OCI-LY7 (cell line): ENCODE measurements at regions not wholly inside any gene's neighbourhood (a gene's known extent, or its start where the extent isn't known, plus 50 kb on each side); places are given as distances from the start of the nearest gene placed in this dataset.

ENCODE experiments used
- BruUV-seq: library from RNA; stranded (reverse); fragments of 400-500 nt; replicated peaks from 2 replicates; lab custom pipeline; 2021; lab: Mats Ljungman, UMichigan
- CTCF ChIA-PET: fragments of 300-600 bp; sonication (Branson Sonifier 250); formaldehyde crosslinking; loops from one replicate; lab custom pipeline; 2022; ENCODE audit warnings: antibody characterized with exemption; ENCODE audit not compliant: unreplicated experiment; lab: Charles Lee
- POLR2A ChIA-PET: fragments of 300-600 bp; sonication (Branson Sonifier 250); formaldehyde crosslinking; loops from one replicate; lab custom pipeline; 2022; ENCODE audit warnings: antibody characterized with exemption; lab: Charles Lee
- DNase-seq: peaks from one replicate; pipeline ENCODE4 v3.0.0-alpha.2; 2015; ENCODE audit warnings: low spot score
- H2AFZ ChIP-seq: fragments of 200-600 bp; sonication (generic), shearing (Covaris generic); 2 replicates; pipeline ENCODE4 v1.6.1; 2014; ENCODE audit warnings: mild to moderate bottlenecking, antibody characterized with exemption, low read length, moderate library complexity
- H3K27ac ChIP-seq: fragments of 200-600 bp; sonication (generic); 2 replicates; pipeline ENCODE4 v1.5.1; 2014; ENCODE audit warnings: mixed run types, low read depth, mild to moderate bottlenecking, moderate library complexity, low read length, inconsistent platforms; ENCODE audit not compliant: poor library complexity, severe bottlenecking
- H3K36me3 ChIP-seq: fragments of 200-600 bp; sonication (generic); 2 replicates; pipeline ENCODE4 v1.6.1; 2014; ENCODE audit warnings: mild to moderate bottlenecking, antibody characterized with exemption, low read length, moderate library complexity, mixed read lengths; ENCODE audit not compliant: insufficient read depth
- H3K4me1 ChIP-seq: fragments of 200-600 bp; sonication (generic); 2 replicates; pipeline ENCODE4 v1.5.1; 2014; ENCODE audit warnings: mild to moderate bottlenecking, low read length; ENCODE audit not compliant: insufficient read depth, poor library complexity, severe bottlenecking
- H3K4me2 ChIP-seq: fragments of 200-600 bp; sonication (generic); 2 replicates; pipeline ENCODE4 v1.6.1; 2014; ENCODE audit warnings: mild to moderate bottlenecking, low read length
- H3K4me3 ChIP-seq: fragments of 200-600 bp; sonication (generic); 2 replicates; pipeline ENCODE4 v1.5.1; 2014; ENCODE audit warnings: mild to moderate bottlenecking, low read depth, low read length; ENCODE audit not compliant: poor library complexity, severe bottlenecking
- H3K79me2 ChIP-seq: fragments of 200-600 bp; sonication (generic); 2 replicates; pipeline ENCODE4 v1.6.1; 2016; ENCODE audit warnings: low read depth, mild to moderate bottlenecking, low read length, moderate library complexity, mixed read lengths; ENCODE audit not compliant: insufficient read depth
- H3K9me2 ChIP-seq: fragments of 200-600 bp; sonication (generic); 2 replicates; pipeline ENCODE4 v1.6.1; 2016; ENCODE audit warnings: mild to moderate bottlenecking, low read length, mixed read lengths; ENCODE audit not compliant: insufficient read depth
- H3K9me3 ChIP-seq: fragments of 200-600 bp; sonication (generic); 2 replicates; pipeline ENCODE4 v1.6.1; 2014; ENCODE audit warnings: mild to moderate bottlenecking, mixed run types, low read length, mixed read lengths
- H4K20me1 ChIP-seq: fragments of 200-600 bp; sonication (generic); 2 replicates; pipeline ENCODE4 v1.6.1; 2014; ENCODE audit warnings: mild to moderate bottlenecking, antibody characterized with exemption, low read length, moderate library complexity, mixed read lengths; ENCODE audit not compliant: insufficient read depth
- CTCF ChIP-seq: fragments of 200-600 bp; sonication (generic); conservative IDR thresholded peaks from 2 replicates; pipeline ENCODE4 v1.5.1; 2014; ENCODE audit warnings: mild to moderate bottlenecking, antibody characterized with exemption, low read length, moderate library complexity, mixed read lengths
- EZH2phosphoT487 ChIP-seq: fragments of 200-600 bp; sonication (generic); IDR thresholded peaks from 2 replicates; pipeline ENCODE4 v1.6.1; 2018; ENCODE audit warnings: low read depth, borderline replicate concordance, mild to moderate bottlenecking, mixed run types, antibody characterized with exemption, low read length, moderate library complexity, mixed read lengths
- intact Hi-C: fragments of 100-400 bp; cut with micrococcal nuclease; formaldehyde crosslinking; loops from one replicate; pipeline ENCODE4 v1.10.0; 2022; ENCODE audit not compliant: unreplicated experiment

GRCh38 chr1:244349581-244350001 lies 102.1 kb downstream of the ADSS2 start:
- Histone ChIP-seq H3K9me3 (no peaks in the 10 kb centered on the region), H3K4me3 (no peak overlapping the region), H3K4me1 (no peaks in the 10 kb centered on the region), H3K9me2 (no peaks in the 10 kb centered on the region), H3K36me3 (no peaks in the 10 kb centered on the region), H3K4me2 (no peak overlapping the region), H4K20me1 (no peaks in the 10 kb centered on the region), H3K79me2 (no peaks in the 10 kb centered on the region), H3K27ac (no peak overlapping the region), H2AFZ (no peak overlapping the region)
- DNase-seq, result no peak
- no TSS peak for BruUV-seq
- POLR2A ChIA-PET, result no interaction called here
- CTCF ChIA-PET, result no interaction called here
- intact Hi-C loops, result no loop called here
- TF ChIP-seq CTCF (no peak), EZH2phosphoT487 (no peak)

GRCh38 chr1:244350027-244350426 lies 101.7 kb downstream of the ADSS2 start:
- H4K20me1 ChIP-seq, result no peaks in the 10 kb centered on the region
- CTCF ChIA-PET, result no interaction called here
- H3K79me2 ChIP-seq, result no peaks in the 10 kb centered on the region
- H3K9me3 ChIP-seq, result no peaks in the 10 kb centered on the region
- no peak overlapping the region for H3K27ac ChIP-seq
- H3K4me2 ChIP-seq, result no peak overlapping the region
- no peaks in the 10 kb centered on the region for H3K4me1 ChIP-seq
- H3K9me2 ChIP-seq, result no peaks in the 10 kb centered on the region
- TF ChIP-seq EZH2phosphoT487 (no peak), CTCF (no peak)
- POLR2A ChIA-PET, result no interaction called here
- no peak overlapping the region for H3K4me3 ChIP-seq
- intact Hi-C loops, result no loop called here
- BruUV-seq, result no TSS peak
- no peak for DNase-seq
- H2AFZ ChIP-seq, result no peak overlapping the region
- H3K36me3 ChIP-seq, result no peaks in the 10 kb centered on the region

- Histone ChIP-seq H3K4me1 (no peaks in the 10 kb centered on the region), H3K9me3 (no peaks in the 10 kb centered on the region), H3K9me2 (no peaks in the 10 kb centered on the region), H3K4me2 (no peak overlapping the region), H3K27ac (no peak overlapping the region), H3K36me3 (no peaks in the 10 kb centered on the region), H3K4me3 (no peak overlapping the region), H4K20me1 (no peaks in the 10 kb centered on the region), H3K79me2 (no peaks in the 10 kb centered on the region), H2AFZ (no peak overlapping the region)
- TF ChIP-seq CTCF (no peak), EZH2phosphoT487 (no peak)
- POLR2A ChIA-PET, result interaction anchor here (0.7 kb wide), 2 partner anchors 259 to 1244 kb away, joined by 3 to 4 read pairs; no protein-coding TSS in a partner anchor
- CTCF ChIA-PET, result no interaction called here
- BruUV-seq, result no TSS peak
- no peak for DNase-seq
- intact Hi-C loops, result no loop called here
Observed at GRCh38 chr1:244352156-244352830, 99.4 kb downstream of the ADSS2 start.
